Neural progenitor cell (in vitro differentiated cells): ENCODE measurements at regions not wholly inside any gene's neighbourhood (a gene's known extent, or its start where the extent isn't known, plus 50 kb on each side); places are given as distances from the start of the nearest gene placed in this dataset.

Experiments used
- DNase-seq: peaks from one replicate; pipeline ENCODE4 v3.0.0-alpha.2; 2016; ENCODE audit warnings: low spot score
- H2AFZ ChIP-seq: fragments of 200-600 bp; sonication (generic); replicated peaks from 2 replicates; pipeline ENCODE4 v1.6.1; 2016; ENCODE audit warnings: antibody characterized with exemption
- H3F3A ChIP-seq: fragments of 200-600 bp; sonication (generic); 2 replicates; pipeline ENCODE4 v1.6.1; 2016; ENCODE audit warnings: antibody characterized with exemption, low read depth
- H3K27ac ChIP-seq: fragments of 200-600 bp; sonication (generic); 2 replicates; pipeline ENCODE4 v1.5.1; 2016; ENCODE audit warnings: mild to moderate bottlenecking
- H3K27me3 ChIP-seq: fragments of 200-600 bp; sonication (generic); 2 replicates; pipeline ENCODE4 v1.6.1; 2016; ENCODE audit warnings: mild to moderate bottlenecking, moderate library complexity
- H3K36me3 ChIP-seq: fragments of 200-600 bp; sonication (generic); 2 replicates; pipeline ENCODE4 v1.5.1; 2016
- H3K4me1 ChIP-seq: fragments of 200-600 bp; sonication (generic); 2 replicates; pipeline ENCODE4 v1.6.1; 2016; ENCODE audit warnings: mixed run types
- H3K4me2 ChIP-seq: fragments of 200-600 bp; sonication (generic); 2 replicates; pipeline ENCODE4 v1.6.1; 2016
- H3K4me3 ChIP-seq: fragments of 200-600 bp; sonication (generic); 2 replicates; pipeline ENCODE4 v1.5.1; 2016
- H3K79me2 ChIP-seq: fragments of 200-600 bp; sonication (generic); 2 replicates; pipeline ENCODE4 v1.6.1; 2016; ENCODE audit warnings: low read depth
- H3K9ac ChIP-seq: fragments of 200-600 bp; sonication (generic); 2 replicates; pipeline ENCODE4 v1.6.1; 2016
- H3K9me3 ChIP-seq: fragments of 200-600 bp; sonication (generic); 2 replicates; pipeline ENCODE4 v1.5.1; 2016; ENCODE audit warnings: low read depth
- H4K20me1 ChIP-seq: fragments of 200-600 bp; sonication (generic); 2 replicates; pipeline ENCODE4 v1.6.1; 2016; ENCODE audit warnings: low read depth
- H3K27ac Mint-ChIP-seq: 3 replicates; pipeline ENCODE4 v1.8.0; 2021; ENCODE audit warnings: mixed read lengths
- H3K27me3 Mint-ChIP-seq: 2 replicates; pipeline ENCODE4 v1.8.0; 2022; ENCODE audit warnings: low read depth, mild to moderate bottlenecking, inconsistent platforms, moderate library complexity, mixed read lengths; ENCODE audit not compliant: insufficient read depth
- H3K36me3 Mint-ChIP-seq: 3 replicates; pipeline ENCODE4 v1.8.0; 2021; ENCODE audit warnings: mixed read lengths
- H3K4me1 Mint-ChIP-seq: 3 replicates; pipeline ENCODE4 v1.8.0; 2021; ENCODE audit warnings: mixed read lengths
- H3K4me3 Mint-ChIP-seq: 3 replicates; pipeline ENCODE4 v1.8.0; 2021; ENCODE audit warnings: mild to moderate bottlenecking, moderate library complexity, mixed read lengths
- H3K9me3 Mint-ChIP-seq: 3 replicates; pipeline ENCODE4 v1.8.0; 2020; ENCODE audit warnings: mixed read lengths
- EZH2 ChIP-seq: fragments of 200-600 bp; sonication (generic); IDR thresholded peaks from 2 replicates; pipeline ENCODE4 v1.6.1; 2017; ENCODE audit warnings: antibody characterized with exemption, mild to moderate bottlenecking, moderate library complexity
- EZH2phosphoT487 ChIP-seq: fragments of 200-600 bp; sonication (generic); IDR thresholded peaks from 2 replicates; pipeline ENCODE4 v1.6.1; 2017; ENCODE audit warnings: antibody characterized with exemption
- TF ChIP-seq, protein P1 (sequence below): fragments of 200-600 bp; sonication (generic); IDR thresholded peaks from 2 replicates; pipeline ENCODE4 v1.5.1; 2017; ENCODE audit warnings: antibody characterized with exemption, mild to moderate bottlenecking

DNA sequence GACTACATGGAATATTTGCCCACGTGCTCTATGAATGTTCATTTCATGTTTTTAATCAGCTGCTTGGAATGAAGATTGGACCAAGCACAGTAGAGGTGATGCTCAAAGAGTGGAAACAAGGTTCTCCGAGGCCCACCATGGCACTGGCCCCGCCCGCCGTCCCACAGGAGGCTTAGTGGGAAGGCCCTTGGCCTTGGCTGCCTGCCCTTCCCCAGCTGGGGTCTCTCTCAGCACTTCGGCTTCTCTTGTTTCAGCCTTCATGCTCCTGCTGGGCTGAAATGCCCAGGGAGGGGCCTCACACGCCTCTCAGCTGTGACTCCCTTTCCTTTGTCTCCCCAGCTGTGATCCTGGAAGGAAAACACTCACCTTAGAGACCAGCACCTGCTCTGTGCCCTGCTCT, 833.2 kb downstream of the GALR1 start:
- Histone ChIP-seq H3K9me3 (no peaks in the 10 kb centered on the region), H3K27ac (no peak overlapping the region), H3K4me2 (no peak overlapping the region), H4K20me1 (no peaks in the 10 kb centered on the region), H3K27me3 (no peaks in the 10 kb centered on the region), H3K4me1 (no peaks in the 10 kb centered on the region), H3F3A (no peaks in the 10 kb centered on the region), H2AFZ (no peak overlapping the region), H3K9ac (no peak overlapping the region), H3K4me3 (no peak overlapping the region), H3K79me2 (no peaks in the 10 kb centered on the region), H3K36me3 (no peaks in the 10 kb centered on the region)
- Mint-ChIP-seq H3K4me3 (no peak overlapping the region), H3K9me3 (no peaks in the 10 kb centered on the region), H3K4me1 (peaks cover 2% of the 10 kb centered on the region), H3K27ac (peak overlapping the region; percentile 33), H3K36me3 (no peaks in the 10 kb centered on the region), H3K27me3 (peaks cover 2% of the 10 kb centered on the region)
- no peak for DNase-seq
- TF ChIP-seq, protein P1, sequence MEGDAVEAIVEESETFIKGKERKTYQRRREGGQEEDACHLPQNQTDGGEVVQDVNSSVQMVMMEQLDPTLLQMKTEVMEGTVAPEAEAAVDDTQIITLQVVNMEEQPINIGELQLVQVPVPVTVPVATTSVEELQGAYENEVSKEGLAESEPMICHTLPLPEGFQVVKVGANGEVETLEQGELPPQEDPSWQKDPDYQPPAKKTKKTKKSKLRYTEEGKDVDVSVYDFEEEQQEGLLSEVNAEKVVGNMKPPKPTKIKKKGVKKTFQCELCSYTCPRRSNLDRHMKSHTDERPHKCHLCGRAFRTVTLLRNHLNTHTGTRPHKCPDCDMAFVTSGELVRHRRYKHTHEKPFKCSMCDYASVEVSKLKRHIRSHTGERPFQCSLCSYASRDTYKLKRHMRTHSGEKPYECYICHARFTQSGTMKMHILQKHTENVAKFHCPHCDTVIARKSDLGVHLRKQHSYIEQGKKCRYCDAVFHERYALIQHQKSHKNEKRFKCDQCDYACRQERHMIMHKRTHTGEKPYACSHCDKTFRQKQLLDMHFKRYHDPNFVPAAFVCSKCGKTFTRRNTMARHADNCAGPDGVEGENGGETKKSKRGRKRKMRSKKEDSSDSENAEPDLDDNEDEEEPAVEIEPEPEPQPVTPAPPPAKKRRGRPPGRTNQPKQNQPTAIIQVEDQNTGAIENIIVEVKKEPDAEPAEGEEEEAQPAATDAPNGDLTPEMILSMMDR = no peak
- TF ChIP-seq EZH2phosphoT487 = no peak
- TF ChIP-seq EZH2 = no peak

DNA sequence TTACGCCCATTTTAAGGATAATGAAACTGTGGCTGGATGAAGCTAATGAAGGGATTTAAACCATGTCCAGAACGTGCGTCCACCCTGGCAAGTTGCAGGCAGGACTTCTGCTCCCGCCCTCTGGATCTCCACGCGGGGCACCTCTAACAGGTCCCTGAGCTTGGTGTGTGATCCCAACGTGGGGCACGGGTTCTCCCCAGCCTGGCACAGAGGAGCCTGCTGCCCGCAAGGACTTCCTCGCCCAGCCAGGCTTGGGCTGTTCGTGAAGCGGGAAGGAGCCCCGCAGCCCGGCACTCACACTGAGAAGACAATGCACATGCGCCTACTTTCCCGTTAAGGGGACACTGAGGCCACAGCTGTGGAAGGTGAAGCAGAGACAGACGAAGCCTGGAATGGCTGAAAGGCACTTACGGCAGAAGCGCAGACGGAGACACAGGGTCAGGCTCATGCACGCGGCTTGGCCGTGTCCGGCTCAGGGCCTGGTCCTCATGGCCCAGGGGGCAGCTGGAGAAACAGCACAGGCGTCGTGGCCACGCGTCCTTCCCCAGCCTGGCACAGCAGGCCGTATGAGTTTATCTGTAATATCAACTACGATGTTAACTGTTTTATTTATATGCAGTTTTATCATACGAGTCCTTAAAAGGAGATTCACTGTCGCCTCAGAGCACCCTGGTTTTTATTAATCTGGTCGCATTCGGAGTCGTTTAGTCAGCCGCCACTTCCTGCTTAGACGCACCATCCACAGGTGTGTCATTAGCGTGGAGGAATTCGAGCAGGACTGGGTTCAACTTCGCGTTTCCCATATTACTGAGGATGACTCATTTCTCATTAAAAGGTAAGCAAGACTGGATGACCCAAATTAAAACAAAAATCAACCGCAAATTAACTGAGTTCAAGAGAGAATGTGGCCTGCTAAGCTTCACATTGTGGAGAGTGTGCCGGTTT, 835.9 kb downstream of the GALR1 start:
- H3K27me3 ChIP-seq = no peaks in the 10 kb centered on the region
- TF ChIP-seq, protein P1 = no peak
- TF ChIP-seq EZH2 (no peak), EZH2phosphoT487 (no peak)
- Mint-ChIP-seq H3K9me3 (no peaks in the 10 kb centered on the region), H3K36me3 (no peaks in the 10 kb centered on the region), H3K27ac (no peak overlapping the region), H3K4me1 (peaks cover 2% of the 10 kb centered on the region), H3K27me3 (peaks cover 2% of the 10 kb centered on the region), H3K4me3 (no peak overlapping the region)
- H4K20me1 ChIP-seq = no peaks in the 10 kb centered on the region
- H3K9ac ChIP-seq = no peak overlapping the region
- H3K4me1 ChIP-seq = no peaks in the 10 kb centered on the region
- no peak overlapping the region for H2AFZ ChIP-seq
- H3K9me3 ChIP-seq = no peaks in the 10 kb centered on the region
- no peaks in the 10 kb centered on the region for H3K79me2 ChIP-seq
- no peak overlapping the region for H3K4me3 ChIP-seq
- no peaks in the 10 kb centered on the region for H3F3A ChIP-seq
- no peaks in the 10 kb centered on the region for H3K36me3 ChIP-seq
- H3K4me2 ChIP-seq = no peak overlapping the region
- DNase-seq = no peak
- H3K27ac ChIP-seq = no peak overlapping the region

DNA sequence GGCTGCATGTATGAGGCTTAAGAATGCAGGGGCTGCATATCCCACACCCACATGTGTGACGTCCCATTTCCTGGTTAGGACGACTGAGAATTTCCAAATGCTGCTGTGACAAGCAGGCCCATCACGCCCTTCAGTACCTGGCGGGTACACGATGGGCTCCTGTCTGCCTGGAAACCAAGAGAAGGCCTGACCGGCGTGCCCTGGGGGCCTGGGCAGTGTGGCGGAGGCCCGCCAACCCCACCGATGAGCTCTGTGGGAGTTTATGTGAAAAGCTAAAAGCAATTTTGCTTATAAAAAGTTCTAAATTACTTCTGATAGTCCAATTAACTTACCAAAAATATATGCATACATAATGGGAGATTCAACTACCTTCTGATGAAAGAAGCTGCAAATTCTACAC, 837.3 kb downstream of the GALR1 start:
- no peak for DNase-seq
- H3K4me3 Mint-ChIP-seq = no peak overlapping the region
- Histone ChIP-seq H3K27ac (no peak overlapping the region), H3K27me3 (no peaks in the 10 kb centered on the region), H4K20me1 (no peaks in the 10 kb centered on the region), H2AFZ (no peak overlapping the region), H3K4me2 (no peak overlapping the region), H3K9ac (no peak overlapping the region), H3K9me3 (no peaks in the 10 kb centered on the region), H3F3A (no peaks in the 10 kb centered on the region), H3K36me3 (no peaks in the 10 kb centered on the region), H3K4me1 (no peaks in the 10 kb centered on the region), H3K79me2 (no peaks in the 10 kb centered on the region), H3K4me3 (no peak overlapping the region)
- H3K4me1 Mint-ChIP-seq = peaks cover 2% of the 10 kb centered on the region
- H3K27ac Mint-ChIP-seq = no peak overlapping the region
- H3K9me3 Mint-ChIP-seq = no peaks in the 10 kb centered on the region
- peaks cover 2% of the 10 kb centered on the region for H3K27me3 Mint-ChIP-seq
- TF ChIP-seq EZH2 (no peak), EZH2phosphoT487 (no peak)
- TF ChIP-seq, protein P1 = no peak
- no peaks in the 10 kb centered on the region for H3K36me3 Mint-ChIP-seq
